Nucleus accumbens (tissue), 56 donors: ENCODE measurements at regions not wholly inside any gene's neighbourhood (a gene's known extent, or its start where the extent isn't known, plus 50 kb on each side); places are given as distances from the start of the nearest gene placed in this dataset.
A peak's percentile ranks its signal among the peaks of the same experiment; 100 is the strongest.
"Not testable (repeated sequence)": the region's sequence is repeated elsewhere in the genome, so short reads cannot be mapped to it uniquely, and the experiment has no call there.

Experiments
- DNase-seq, 56 donors: peaks; one replicate each; lab custom pipeline; 2025; lab: John Stamatoyannopoulos, UW

GRCh38 chr17:15802917-15803316 is 70.8 kb downstream of the TBC1D26 start:
- not testable (repeated sequence) for DNase-seq

- DNase-seq = not testable (repeated sequence)
Observed at GRCh38 chr17:15806825-15807224, 74.7 kb downstream of the TBC1D26 start.

GRCh38 chr17:15813388-15813787 is 81.3 kb downstream of the TBC1D26 start:
- not testable (repeated sequence) for DNase-seq

- DNase-seq = not testable (repeated sequence)
Observed at GRCh38 chr17:15814003-15814402, 81.9 kb downstream of the TBC1D26 start.

GRCh38 chr17:15817861-15818260 is 85.8 kb downstream of the TBC1D26 start:
- not testable (repeated sequence) for DNase-seq

GRCh38 chr17:15822280-15822679 is 90.2 kb downstream of the TBC1D26 start:
- DNase-seq = not testable (repeated sequence)

GRCh38 chr17:15828727-15829314 is 96.7 kb downstream of the TBC1D26 start:
- peak in 51 of 56 donors; percentile 7 to 85 (median 58) for DNase-seq

- DNase-seq = not testable (repeated sequence)
Observed at GRCh38 chr17:15830221-15830620, 98.1 kb downstream of the TBC1D26 start.

GRCh38 chr17:15831182-15831581 is 99.1 kb downstream of the TBC1D26 start:
- not testable (repeated sequence) for DNase-seq

GRCh38 chr17:15832921-15833480 is 100.9 kb downstream of the TBC1D26 start:
- DNase-seq = not testable (repeated sequence)

- not testable (repeated sequence) for DNase-seq
Observed at GRCh38 chr17:15833890-15834289, 101.8 kb downstream of the TBC1D26 start.

- not testable (repeated sequence) for DNase-seq
Observed at GRCh38 chr17:15835481-15835880, 103.4 kb downstream of the TBC1D26 start.

GRCh38 chr17:15836249-15836982 is 104.3 kb downstream of the TBC1D26 start:
- not testable (repeated sequence) for DNase-seq

GRCh38 chr17:15836991-15837390 is 104.9 kb downstream of the TBC1D26 start:
- not testable (repeated sequence) for DNase-seq

- DNase-seq = not testable (repeated sequence)
Observed at GRCh38 chr17:15847447-15848229, 97.3 kb upstream of the ADORA2B start.

GRCh38 chr17:15849054-15849453 is 95.9 kb upstream of the ADORA2B start:
- DNase-seq = peak in 1 of 56 donors; percentile 5

GRCh38 chr17:15850071-15850470 is 94.9 kb upstream of the ADORA2B start:
- not testable (repeated sequence) for DNase-seq

- not testable (repeated sequence) for DNase-seq
Observed at GRCh38 chr17:15850687-15851086, 94.2 kb upstream of the ADORA2B start.

GRCh38 chr17:15852863-15853262 is 92.1 kb upstream of the ADORA2B start:
- DNase-seq = not testable (repeated sequence)

- DNase-seq = not testable (repeated sequence)
Observed at GRCh38 chr17:15856191-15856590, 88.7 kb upstream of the ADORA2B start.

- DNase-seq = not testable (repeated sequence)
Observed at GRCh38 chr17:15856745-15857144, 88.2 kb upstream of the ADORA2B start.
